Endothelial cell (in vitro differentiated cells): ENCODE measurements at regions not wholly inside any gene's neighbourhood (a gene's known extent, or its start where the extent isn't known, plus 50 kb on each side); places are given as distances from the start of the nearest gene placed in this dataset.

Source experiments
- DNase-seq: peaks from one replicate; pipeline ENCODE4 v3.0.0; 2021; ENCODE audit warnings: low spot score
- H3K27ac Mint-ChIP-seq: one replicate; pipeline ENCODE4 v1.8.0; 2021; ENCODE audit warnings: mixed read lengths, inconsistent platforms; ENCODE audit not compliant: unreplicated experiment
- H3K27me3 Mint-ChIP-seq: one replicate; pipeline ENCODE4 v1.8.0; 2021; ENCODE audit warnings: mild to moderate bottlenecking, moderate library complexity, mixed read lengths, inconsistent platforms; ENCODE audit not compliant: unreplicated experiment
- H3K36me3 Mint-ChIP-seq: one replicate; pipeline ENCODE4 v1.8.0; 2021; ENCODE audit warnings: mild to moderate bottlenecking, low read depth, mixed read lengths, inconsistent platforms; ENCODE audit not compliant: unreplicated experiment
- H3K4me1 Mint-ChIP-seq: one replicate; pipeline ENCODE4 v1.8.0; 2021; ENCODE audit warnings: mild to moderate bottlenecking, mixed read lengths, inconsistent platforms; ENCODE audit not compliant: unreplicated experiment
- H3K4me3 Mint-ChIP-seq: one replicate; pipeline ENCODE4 v1.8.0; 2021; ENCODE audit warnings: mild to moderate bottlenecking, mixed read lengths, inconsistent platforms; ENCODE audit not compliant: unreplicated experiment
- H3K9me3 Mint-ChIP-seq: one replicate; pipeline ENCODE4 v1.8.0; 2021; ENCODE audit warnings: mixed read lengths, inconsistent platforms; ENCODE audit not compliant: unreplicated experiment
- CTCF ChIP-seq: fragments of 200-600 bp; sonication (generic); IDR thresholded peaks from one replicate; pipeline ENCODE4 v1.5.0; 2021; ENCODE audit warnings: antibody characterized with exemption; ENCODE audit not compliant: unreplicated experiment

- Mint-ChIP-seq H3K4me3 (no peak overlapping the region), H3K27me3 (no peaks in the 10 kb centered on the region)
Observed at GRCh38 chr12:11954181-11954580, 116.6 kb upstream of the BCL2L14 start.

DNA sequence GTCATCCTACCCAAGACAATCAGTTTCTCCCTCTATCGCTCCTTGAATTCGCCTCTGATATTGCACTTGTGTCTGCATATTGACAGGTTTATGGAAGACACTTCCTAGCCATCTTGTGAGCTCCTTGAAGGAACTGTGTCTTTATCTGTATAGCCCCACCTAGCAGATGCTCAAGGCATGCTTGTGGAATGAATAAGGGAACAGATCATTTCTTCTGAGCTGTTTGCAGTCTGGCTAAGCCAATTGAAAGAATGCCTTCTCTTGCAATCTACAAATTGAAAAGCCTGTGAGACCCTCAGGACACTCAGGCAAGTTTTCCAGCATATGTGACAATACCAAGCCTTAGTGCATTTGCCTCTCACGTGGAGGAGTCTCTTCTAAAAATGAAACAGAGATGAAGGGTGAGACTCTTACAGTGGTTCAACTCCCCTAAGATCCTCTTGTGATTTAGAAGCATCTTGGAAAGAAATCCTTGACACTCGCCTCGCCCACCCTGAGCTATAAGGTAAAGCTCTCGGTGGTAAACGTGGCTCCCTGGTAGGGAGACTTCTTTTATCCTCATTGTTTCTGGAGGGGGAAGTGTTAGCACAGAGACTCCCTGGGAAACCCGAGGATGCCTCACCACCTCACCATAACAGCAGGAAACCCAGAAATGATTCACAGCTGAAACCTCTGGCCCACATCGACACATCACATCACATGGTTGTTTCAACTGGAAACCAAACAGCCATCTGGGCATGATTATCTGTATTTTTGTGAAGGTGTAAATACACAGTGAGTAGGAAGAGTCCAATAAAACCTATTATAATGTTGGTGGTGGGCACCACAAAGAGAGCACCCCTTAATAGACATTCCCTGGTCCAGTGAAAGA, 112.3 kb upstream of the BCL2L14 start:
- DNase-seq = no peak
- no peak overlapping the region for H3K27ac Mint-ChIP-seq
- H3K27me3 Mint-ChIP-seq = peaks cover 3% of the 10 kb centered on the region
- no peaks in the 10 kb centered on the region for H3K9me3 Mint-ChIP-seq
- no peak for TF ChIP-seq CTCF
- H3K4me1 Mint-ChIP-seq = peaks cover 34% of the 10 kb centered on the region
- no peak overlapping the region for H3K4me3 Mint-ChIP-seq
- no peaks in the 10 kb centered on the region for H3K36me3 Mint-ChIP-seq

More at GRCh38 chr12:11954181-11954580, 116.6 kb upstream of the BCL2L14 start:
- DNase-seq = no peak
- no peaks in the 10 kb centered on the region for H3K9me3 Mint-ChIP-seq
- peaks cover 25% of the 10 kb centered on the region for H3K4me1 Mint-ChIP-seq
- no peak overlapping the region for H3K27ac Mint-ChIP-seq
- H3K36me3 Mint-ChIP-seq = no peaks in the 10 kb centered on the region
- no peak for TF ChIP-seq CTCF

- no peak for TF ChIP-seq CTCF
- H3K27ac Mint-ChIP-seq = no peak overlapping the region
- H3K4me1 Mint-ChIP-seq = peaks cover 30% of the 10 kb centered on the region
- DNase-seq = no peak
- no peaks in the 10 kb centered on the region for H3K9me3 Mint-ChIP-seq
- H3K36me3 Mint-ChIP-seq = no peaks in the 10 kb centered on the region
- H3K27me3 Mint-ChIP-seq = peaks cover 7% of the 10 kb centered on the region
- H3K4me3 Mint-ChIP-seq = no peak overlapping the region
Observed at GRCh38 chr12:11959117-11959823, 111.5 kb upstream of the BCL2L14 start.

DNA sequence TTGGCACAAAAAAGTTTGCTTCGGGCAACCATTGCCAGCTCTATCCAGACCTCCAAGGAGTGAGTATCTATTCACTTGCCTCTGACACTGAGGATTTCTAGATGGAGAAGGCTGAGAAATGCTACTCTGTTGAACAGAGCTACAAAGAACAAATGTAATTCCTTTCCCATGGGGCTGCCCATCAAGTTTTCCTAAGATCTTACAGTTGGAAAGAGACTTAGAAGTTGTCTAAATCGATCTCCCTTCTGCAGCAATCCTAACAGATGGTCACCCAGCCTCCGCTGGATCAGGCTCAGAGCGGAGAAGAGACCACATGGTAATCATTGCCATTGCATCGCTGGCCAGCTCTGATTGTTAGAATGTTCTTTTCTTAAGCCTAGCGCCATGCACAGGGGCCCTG, 110.1 kb upstream of the BCL2L14 start:
- Mint-ChIP-seq H3K9me3 (no peaks in the 10 kb centered on the region), H3K27ac (no peak overlapping the region), H3K27me3 (peaks cover 7% of the 10 kb centered on the region), H3K4me3 (no peak overlapping the region), H3K4me1 (peaks cover 23% of the 10 kb centered on the region), H3K36me3 (no peaks in the 10 kb centered on the region)
- no peak for DNase-seq
- no peak for TF ChIP-seq CTCF

DNA sequence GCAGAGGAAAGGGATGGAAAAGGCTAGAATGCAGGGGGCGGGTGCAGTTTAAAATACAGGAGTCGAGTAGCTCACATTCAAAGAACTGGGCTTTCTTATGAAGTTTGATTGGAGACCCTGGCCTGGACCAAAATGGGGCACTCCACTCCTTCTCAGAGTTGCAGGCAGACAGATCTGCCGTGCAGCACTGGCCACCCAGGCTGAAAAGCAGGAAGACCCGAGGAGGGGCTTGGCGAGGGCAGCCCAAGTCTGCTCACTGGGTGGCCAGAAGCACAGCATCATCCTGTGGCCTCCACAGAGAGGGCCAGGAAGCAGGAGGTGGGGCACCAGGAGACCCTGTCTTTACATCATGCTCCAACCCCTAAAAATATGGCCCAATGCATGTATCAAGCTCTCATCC, 109.1 kb upstream of the BCL2L14 start:
- Mint-ChIP-seq H3K36me3 (no peaks in the 10 kb centered on the region), H3K4me3 (no peak overlapping the region), H3K9me3 (no peaks in the 10 kb centered on the region), H3K27ac (no peak overlapping the region), H3K27me3 (peaks cover 7% of the 10 kb centered on the region), H3K4me1 (peaks cover 31% of the 10 kb centered on the region)
- TF ChIP-seq CTCF = no peak
- no peak for DNase-seq
